K562 (cell line): ENCODE measurements at regions not wholly inside any gene's neighbourhood (a gene's known extent, or its start where the extent isn't known, plus 50 kb on each side); places are given as distances from the start of the nearest gene placed in this dataset.
A peak's percentile ranks its signal among the peaks of the same experiment; 100 is the strongest.

Source experiments
- ATAC-seq: fragments of 200-7000 bp; cut with Tn5 transposase; 3 replicates; pipeline ENCODE4 v1.9.1; 2020; ENCODE audit warnings: moderate library complexity
- BruUV-seq: library from RNA; stranded (reverse); fragments of 400-500 nt; replicated peaks from 2 replicates; lab custom pipeline; 2021; lab: Mats Ljungman, UMichigan
- CTCF ChIA-PET: fragments of 300-600 bp; formaldehyde crosslinking; extraction: SDS; loops from one replicate; lab custom pipeline; 2021; ENCODE audit warnings: low intra/inter-chr PET ratio; lab: Yijun Ruan, JAX
- POLR2A ChIA-PET: fragments of 300-600, 350-650 bp; sonication (Branson Sonifier 250); formaldehyde crosslinking; extraction: SDS; loops from one replicate; lab custom pipeline; 2021; ENCODE audit warnings: antibody characterized with exemption, inconsistent platforms; lab: Yijun Ruan, JAX
- DNase-seq, 4 experiments: peaks; one replicate each; pipeline versions ENCODE4 v3.0.0 to v3.0.0-alpha.2; 2011 to 2018; ENCODE audit warnings: low spot score in 3 of 4, mixed read lengths in 3 of 4; ENCODE audit errors: extremely low read depth in 1 of 4
- FAIRE-seq: peaks from 2 replicates; lab custom pipeline; 2011; peaks lifted over from hg19 to GRCh38; lab: Jason Lieb, UNC
- H2AFZ ChIP-seq: 2 replicates; pipeline ENCODE4 v1.6.0; 2011; ENCODE audit warnings: low read depth, low read length, control low read depth, inconsistent platforms
- H3K27ac ChIP-seq: fragments of 200-600 bp; 3 replicates; pipeline ENCODE4 v1.8.0; 2011; ENCODE audit warnings: low read depth, mild to moderate bottlenecking, control low read depth, inconsistent platforms, low read length, moderate library complexity, mixed read lengths; ENCODE audit errors: extremely low read depth
- H3K27me3 ChIP-seq, 2 experiments: fragments of 300-600 bp in 1 of 2; 2 replicates in 1 of 2; 3 replicates in 1 of 2; pipeline versions ENCODE4 v1.6.0 to v1.8.0; 2011; ENCODE audit warnings: inconsistent platforms in 2 of 2, low read length in 2 of 2, mild to moderate bottlenecking in 1 of 2, mixed read lengths in 1 of 2, moderate library complexity in 1 of 2; ENCODE audit not compliant: control insufficient read depth in 2 of 2, insufficient read depth in 2 of 2
- H3K36me3 ChIP-seq: fragments of 300-600 bp; 3 replicates; pipeline ENCODE4 v1.8.0; 2011; ENCODE audit warnings: mild to moderate bottlenecking, low read length, inconsistent platforms; ENCODE audit not compliant: control insufficient read depth, insufficient read depth
- H3K4me1 ChIP-seq, 2 experiments: fragments of 200-600 bp in 1 of 2; replicated peaks in 1 of 2; 2 replicates in 1 of 2; 3 replicates in 1 of 2; pipeline versions ENCODE4 v1.5.1 to v1.8.0; 2011; ENCODE audit warnings: inconsistent platforms in 2 of 2, low read length in 2 of 2, mild to moderate bottlenecking in 1 of 2, mixed read lengths in 1 of 2, moderate library complexity in 1 of 2; ENCODE audit not compliant: control insufficient read depth in 2 of 2, insufficient read depth in 2 of 2
- H3K4me2 ChIP-seq: 2 replicates; pipeline ENCODE4 v1.6.1; 2011; ENCODE audit warnings: low read length, control low read depth, inconsistent platforms, mixed read lengths; ENCODE audit not compliant: insufficient read depth
- H3K4me3 ChIP-seq: fragments of 200-600 bp; sonication (generic), shearing (Covaris generic); 2 replicates; pipeline ENCODE4 v1.5.1; 2016; ENCODE audit warnings: control low read depth, inconsistent platforms
- H3K79me2 ChIP-seq: fragments of 200-600 bp; 3 replicates; pipeline ENCODE4 v1.8.0; 2011; ENCODE audit warnings: low read length, inconsistent platforms; ENCODE audit not compliant: control insufficient read depth, insufficient read depth
- H3K9ac ChIP-seq, 2 experiments: 2 replicates each; pipeline versions ENCODE4 v1.6.0 to v1.6.1; 2011; ENCODE audit warnings: low read depth in 2 of 2, low read length in 2 of 2, control low read depth in 1 of 2, inconsistent platforms in 1 of 2, mild to moderate bottlenecking in 1 of 2, mixed read lengths in 1 of 2; ENCODE audit not compliant: insufficient read depth in 1 of 2
- H3K9me1 ChIP-seq: one replicate; pipeline ENCODE4 v1.6.0; 2011; ENCODE audit warnings: inconsistent platforms, mild to moderate bottlenecking, low read length, moderate library complexity; ENCODE audit not compliant: control insufficient read depth, insufficient read depth
- H3K9me3 ChIP-seq: replicated peaks from 2 replicates; pipeline ENCODE4 v1.5.1; 2011; ENCODE audit warnings: low read depth, low read length, inconsistent platforms; ENCODE audit not compliant: control insufficient read depth, insufficient read depth
- H4K20me1 ChIP-seq: replicated peaks from 2 replicates; pipeline ENCODE4 v1.6.1; 2011; ENCODE audit warnings: low read length, inconsistent platforms, mixed read lengths; ENCODE audit not compliant: control insufficient read depth, insufficient read depth
- BCOR ChIP-seq: fragments of 450-650 bp; IDR thresholded peaks from 2 replicates; pipeline ENCODE4 v1.6.1; 2016
- CXXC5 ChIP-seq: fragments of 250-450 bp; sonication (Bioruptor Pico); IDR thresholded peaks from 2 replicates; pipeline ENCODE4 v1.8.0; 2022; ENCODE audit warnings: inconsistent platforms, mild to moderate bottlenecking, moderate library complexity
- PBX2 ChIP-seq, 2 experiments: IDR thresholded peaks in 1 of 2; conservative IDR thresholded peaks in 1 of 2; 2 replicates each; pipeline ENCODE4 v1.6.1; 2016; ENCODE audit warnings: low read depth in 2 of 2, mild to moderate bottlenecking in 1 of 2, missing compliant biosample characterization in 1 of 2, missing genetic modification characterization in 1 of 2, moderate library complexity in 1 of 2
- PML ChIP-seq: IDR thresholded peaks from 2 replicates; pipeline ENCODE4 v1.6.1; 2012; ENCODE audit warnings: low read length, inconsistent platforms
- RBM25 ChIP-seq: fragments of 200-400 bp; formaldehyde crosslinking; IDR thresholded peaks from 2 replicates; pipeline ENCODE4 v1.6.1; 2018; ENCODE audit warnings: low read length, low read depth, moderate library complexity; ENCODE audit not compliant: severe bottlenecking
- ZFP36 ChIP-seq: fragments of 150-350 bp; IDR thresholded peaks from 2 replicates; pipeline ENCODE4 v1.6.1; 2018; ENCODE audit warnings: low read length, low read depth; ENCODE audit not compliant: partially characterized antibody
- ZNF133 ChIP-seq: fragments of 250-450 bp; sonication (Bioruptor Pico); IDR thresholded peaks from 2 replicates; pipeline ENCODE4 v1.4.0; 2020; ENCODE audit warnings: mild to moderate bottlenecking
- WGBS: fragments of 100-300 bp; shearing (Covaris generic); methylation state at CpG from one replicate; pipeline ENCODE4 v1.1.6; 2016; ENCODE audit warnings: low coverage, mixed read lengths; ENCODE audit not compliant: insufficient coverage; ENCODE audit errors: missing lambda C conversion rate; 5-methylcytosine and 5-hydroxymethylcytosine counted together
- in situ Hi-C: fragments of 300-500 bp; cut with MboI; formaldehyde crosslinking; loops from 4 replicates; pipeline ENCODE4 v1.15.0; 2018; ENCODE audit warnings: inconsistent platforms, mixed read lengths
- intact Hi-C: fragments of 100-400 bp; cut with micrococcal nuclease; formaldehyde crosslinking; loops from 2 replicates; pipeline ENCODE4 v1.14.2; 2022

GRCh38 chr22:27639248-27640086 is 162.1 kb downstream of the MN1 start:
- POLR2A ChIA-PET, result interaction anchor here (0.6 to 1.3 kb wide), 4 partner anchors 11 to 860 kb away, joined by 3 to 8 read pairs (median 3); no protein-coding TSS in a partner anchor
- Histone ChIP-seq H3K9me3 (no peaks in the 10 kb centered on the region), H3K9me1 (no peaks in the 10 kb centered on the region), H3K36me3 (no peaks in the 10 kb centered on the region), H3K27ac (no peak overlapping the region), H3K79me2 (no peaks in the 10 kb centered on the region), H3K27me3 (peaks cover 4 to 28% of the 10 kb centered on the region in 2 experiments; a peak in 4 of 5 replicates), H3K4me2 (no peak overlapping the region), H3K9ac (no peak overlapping the region), H2AFZ (no peak overlapping the region), H3K4me1 (peaks cover 0 to 8% of the 10 kb centered on the region in 2 experiments; a peak in 2 of 5 replicates), H4K20me1 (no peaks in the 10 kb centered on the region), H3K4me3 (no peak overlapping the region)
- ATAC-seq (no peak), FAIRE-seq (no peak), DNase-seq (no peak)
- no TSS peak for BruUV-seq
- intact Hi-C loops (no loop called here), in situ Hi-C loops (no loop called here)
- CTCF ChIA-PET, result no interaction called here
- 10% methylated on average over 9 of the region's 19 CpGs for WGBS
- TF ChIP-seq PBX2 (CRISPR knock-in tag; IDR thresholded peaks at IDR 0.05; ENCODE audit: low read depth) (no peak), PBX2 (tag; conservative IDR thresholded peaks at IDR 0.05; ENCODE audit: low read depth) (no peak), CXXC5 (CRISPR knock-in tag) (no peak), RBM25 (peak; percentile 85), PML (no peak), ZFP36 (peak; percentile 80), BCOR (0 out of 2 replicates have a peak, but pooled peaks have one; percentile 43), ZNF133 (CRISPR knock-in tag) (no peak)
